ENCODE measurements at regions not wholly inside any gene's neighbourhood (a gene's known extent, or its start where the extent isn't known, plus 50 kb on each side); places are given as distances from the start of the nearest gene placed in this dataset.

GRCh38 chr5:15080219-15080618, 208.6 kb upstream of the ANKH start:
- no peak for DNase-seq

DNA sequence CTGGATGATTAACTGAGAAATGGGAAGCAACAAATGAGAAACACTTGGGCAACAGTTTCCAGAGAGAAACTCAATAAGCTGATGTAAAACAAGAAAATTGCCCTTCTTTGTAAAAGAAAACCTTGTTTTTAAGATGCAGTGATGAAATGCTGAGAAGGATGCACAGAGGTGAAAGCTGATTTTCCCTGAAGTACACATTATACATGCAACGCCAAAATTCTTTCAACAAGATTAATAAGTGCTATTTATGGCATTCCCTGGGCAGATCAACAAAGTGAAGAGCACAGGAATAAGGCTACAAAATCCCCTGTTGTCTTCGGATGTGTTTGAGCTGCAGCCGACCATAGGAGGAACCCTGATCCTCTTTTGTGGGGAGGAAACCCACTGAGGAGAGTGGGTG, 208.0 kb upstream of the ANKH start:
- no peak for DNase-seq

DNA sequence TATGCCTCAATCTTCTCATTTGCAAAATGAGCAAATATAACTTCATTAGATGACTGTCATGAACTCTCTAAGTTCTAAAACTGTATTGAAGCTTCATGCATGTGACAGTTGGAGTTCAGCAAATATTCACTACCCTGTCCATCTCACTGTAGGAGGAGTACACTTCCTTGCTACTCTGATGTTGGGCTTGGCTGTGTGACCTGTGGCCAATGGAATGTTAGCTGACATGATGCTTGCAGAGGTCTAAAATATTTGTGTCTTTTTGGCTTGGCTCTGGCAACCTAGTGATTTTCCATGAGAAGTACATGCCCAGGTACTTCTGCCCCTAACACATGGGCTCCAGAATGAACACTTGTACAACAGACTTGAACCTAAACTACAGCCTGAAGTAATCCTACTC, 203.1 kb upstream of the ANKH start:
- DNase-seq, result no peak

DNA sequence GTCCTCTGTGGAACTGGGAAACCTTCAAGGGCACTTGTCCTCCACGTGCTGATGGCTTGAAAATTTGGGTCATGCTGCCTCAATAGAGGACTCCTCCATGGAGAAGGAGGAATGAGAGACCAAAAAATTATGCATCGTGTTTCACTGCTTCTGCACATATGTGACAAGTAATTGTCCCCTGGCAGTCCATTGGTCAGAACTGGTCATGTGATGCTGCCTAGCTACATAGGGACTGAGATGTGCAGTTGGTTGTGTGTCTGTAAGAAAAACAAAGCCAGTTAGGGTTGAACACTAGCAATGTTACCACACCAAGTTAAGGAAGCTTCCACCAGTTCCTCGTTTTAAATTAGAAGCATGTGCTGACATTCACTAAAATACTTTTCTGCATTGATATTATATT, 201.9 kb upstream of the ANKH start:
- DNase-seq, result peak; percentile 13

- no peak for DNase-seq
Measured at GRCh38 chr5:15070907-15071306, 199.3 kb upstream of the ANKH start.

- DNase-seq, result peak; percentile 20
Measured at GRCh38 chr5:15069407-15069905, 197.9 kb upstream of the ANKH start.

GRCh38 chr5:15065091-15065490, 193.5 kb upstream of the ANKH start:
- no peak for DNase-seq

DNA sequence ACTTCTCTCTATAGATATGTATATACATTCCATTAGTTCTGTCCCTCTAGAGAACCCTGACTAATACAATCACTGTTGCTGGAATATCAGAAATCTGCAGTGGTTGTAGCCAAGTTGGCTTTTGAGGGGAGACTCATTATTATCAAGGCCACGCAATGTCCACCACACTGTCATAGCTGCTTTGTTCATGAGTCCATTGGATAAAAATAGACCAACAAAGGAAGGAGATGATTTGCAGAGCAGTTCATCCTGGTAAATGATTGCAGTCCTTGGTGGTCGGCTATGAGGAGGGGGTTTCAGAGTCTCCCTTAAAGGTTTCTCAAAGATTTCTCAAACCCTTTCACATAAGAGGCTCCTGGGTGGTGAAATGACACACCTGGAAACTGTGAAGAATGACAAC, 192.8 kb upstream of the ANKH start:
- no peak for DNase-seq

GRCh38 chr5:15056988-15057592, 185.5 kb upstream of the ANKH start:
- DNase-seq, result no peak

DNA sequence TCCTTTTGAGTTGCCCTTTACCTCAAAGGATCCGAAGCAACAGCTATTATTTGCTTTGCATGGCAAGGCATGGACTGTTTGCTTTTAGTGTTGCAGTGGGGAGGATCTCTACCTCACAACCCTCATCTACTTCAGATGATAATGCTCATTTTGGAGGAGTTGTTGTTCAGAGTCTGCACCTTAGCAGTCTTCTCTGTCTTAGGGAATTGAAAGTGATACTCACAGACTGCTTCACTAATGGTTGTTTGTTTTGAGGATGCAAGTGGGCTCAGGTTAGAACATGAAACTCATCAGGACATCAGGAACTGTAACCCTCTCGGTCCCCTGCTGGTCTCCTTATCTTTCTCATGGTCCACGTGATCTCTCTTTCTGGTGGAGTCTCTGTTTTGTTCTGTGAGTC, 172.9 kb upstream of the ANKH start:
- no peak for DNase-seq

- peak; percentile 39 for DNase-seq
Measured at GRCh38 chr5:15037247-15037908, 165.8 kb upstream of the ANKH start.

DNA sequence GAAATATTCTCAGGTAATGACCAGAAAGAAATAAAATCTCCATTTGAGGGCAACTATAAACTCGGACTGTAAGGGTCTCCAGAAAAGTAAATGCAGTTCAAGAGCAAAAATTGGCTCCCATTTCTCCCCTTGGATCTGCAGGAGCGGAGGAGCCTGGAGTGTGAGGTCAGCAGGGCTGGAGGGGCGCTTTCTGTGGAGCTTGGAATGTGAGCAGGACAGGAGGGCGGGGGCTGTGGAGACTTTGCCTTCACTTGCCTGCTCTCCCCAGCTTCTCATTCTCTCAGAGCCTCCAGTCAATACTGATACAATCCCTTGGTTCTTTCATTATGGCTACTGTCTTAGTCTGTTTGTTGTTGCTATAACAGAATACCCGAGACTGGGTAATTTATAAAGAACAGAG, 162.8 kb upstream of the ANKH start:
- no peak for DNase-seq

- peak; percentile 12 for DNase-seq
Measured at GRCh38 chr5:15031180-15031579, 159.6 kb upstream of the ANKH start.

- no peak for DNase-seq
Measured at GRCh38 chr5:15027764-15028163, 156.2 kb upstream of the ANKH start.

DNA sequence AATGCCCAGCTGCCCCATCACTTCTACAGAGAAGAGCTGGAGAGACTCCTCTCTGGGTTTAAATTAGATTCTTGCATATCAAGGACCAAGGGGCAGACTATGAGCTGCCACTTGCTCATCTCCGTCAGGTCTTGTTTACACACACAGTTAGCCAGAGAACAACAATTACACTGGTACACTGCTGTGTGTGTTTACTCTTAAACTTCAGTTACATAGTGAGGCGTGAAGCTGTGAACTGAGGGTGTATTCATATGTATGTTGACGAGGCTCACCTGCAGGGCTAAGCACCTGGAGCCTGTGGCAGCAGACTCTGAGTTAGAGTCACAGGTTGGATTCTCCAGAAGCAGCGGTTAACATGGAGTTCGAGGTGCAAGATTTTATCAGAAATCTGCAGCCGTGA, 155.4 kb upstream of the ANKH start:
- peak; percentile 73 for DNase-seq

- DNase-seq, result no peak
Measured at GRCh38 chr5:15026011-15026893, 154.7 kb upstream of the ANKH start.

- DNase-seq, result no peak
Measured at GRCh38 chr5:15023846-15024245, 152.3 kb upstream of the ANKH start.

GRCh38 chr5:15023266-15023665, 151.7 kb upstream of the ANKH start:
- no peak for DNase-seq

- no peak for DNase-seq
Measured at GRCh38 chr5:15021266-15022046, 149.9 kb upstream of the ANKH start.

DNA sequence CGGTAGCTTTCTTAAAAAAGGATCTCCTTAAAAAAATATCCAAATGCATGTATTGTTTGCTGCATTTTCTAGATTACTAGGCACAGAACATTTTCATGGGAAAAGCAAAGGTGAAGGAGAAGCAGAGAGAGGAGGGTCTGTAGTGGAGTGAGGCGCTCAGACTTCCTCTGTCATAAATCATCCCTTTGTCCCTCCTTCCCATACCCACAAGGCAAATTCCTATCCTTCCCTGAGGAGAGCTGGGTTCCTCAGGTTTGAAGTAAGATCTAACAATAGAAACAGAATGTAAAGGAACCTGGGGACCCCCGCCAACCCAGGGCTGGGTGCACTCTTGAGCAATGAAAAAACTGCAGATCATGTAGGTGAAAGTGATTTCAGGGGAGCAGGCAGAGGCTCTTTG, 149.2 kb upstream of the ANKH start:
- DNase-seq, result no peak

DNA sequence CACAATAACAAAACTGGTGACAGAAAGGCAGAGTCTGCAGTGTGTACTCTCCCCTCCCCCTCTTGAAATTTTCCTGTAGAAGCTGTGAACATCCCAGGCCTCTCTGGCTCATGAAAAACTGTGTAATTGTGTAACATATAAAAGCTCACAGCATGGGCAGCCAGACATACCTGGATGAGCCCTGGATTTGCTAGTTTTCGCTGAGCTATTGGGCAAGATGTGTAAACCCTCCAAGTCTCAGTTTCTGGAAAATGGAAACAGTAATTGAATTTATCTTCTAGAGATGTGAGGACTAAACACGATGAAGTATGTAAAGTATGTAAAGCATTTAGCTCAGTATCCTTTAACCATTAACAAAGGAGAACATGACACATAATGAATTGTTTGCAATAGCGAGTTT, 143.2 kb upstream of the ANKH start:
- no peak for DNase-seq

DNA sequence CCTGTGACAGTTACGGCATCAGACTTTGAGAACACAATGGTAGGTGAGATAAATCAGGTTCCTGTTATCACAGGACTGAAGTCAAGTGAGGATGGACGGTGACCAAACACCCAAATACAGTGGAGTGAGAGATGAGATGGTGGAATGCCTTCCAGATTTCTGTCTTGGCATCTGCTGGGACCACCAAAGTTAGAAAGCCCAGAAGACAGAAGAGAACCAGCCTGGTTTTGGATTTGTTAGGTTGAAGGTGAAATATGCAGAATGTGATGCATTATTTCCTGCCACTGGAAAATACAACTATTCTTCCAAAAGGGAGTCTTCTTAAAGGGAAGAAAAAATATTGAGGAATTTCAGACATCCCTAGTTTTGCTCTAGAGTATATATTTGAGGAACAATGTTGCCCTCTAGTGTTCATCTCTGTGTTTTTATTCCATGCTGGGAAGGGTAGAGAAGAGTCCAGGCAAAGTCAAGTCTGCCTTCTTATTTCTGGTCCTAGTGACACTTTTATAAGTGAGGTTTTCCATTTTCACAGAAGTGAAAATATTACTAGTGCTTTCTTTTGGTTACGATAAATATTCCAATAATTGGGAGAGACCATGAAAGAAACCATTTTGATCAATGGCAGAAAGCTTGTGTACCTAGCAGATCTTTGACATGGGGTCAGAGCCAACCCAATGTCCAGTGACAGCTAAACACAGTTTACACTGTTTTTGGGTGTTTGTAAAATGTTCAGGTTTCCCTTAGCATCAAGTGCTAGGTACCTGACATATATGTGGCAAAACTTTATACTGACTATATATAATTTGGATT, 142.3 kb upstream of the ANKH start:
- DNase-seq, result peak; percentile 89
